ENCODE measurements at regions not wholly inside any gene's neighbourhood (a gene's known extent, or its start where the extent isn't known, plus 50 kb on each side); places are given as distances from the start of the nearest gene placed in this dataset.

- no peaks in the 10 kb centered on the region for H3K79me1 ChIP-seq (replicated peaks; ENCODE audit: low read length, poor library complexity, severe bottlenecking)
- H3K4ac ChIP-seq (ENCODE audit: low read depth in 1 of 2, low read length in 2 of 2): no peak overlapping the region
- H4K91ac ChIP-seq (ENCODE audit: low read length): no peak overlapping the region
- no peak overlapping the region for H3K18ac ChIP-seq (ENCODE audit: low read depth in 1 of 2, low read length in 2 of 2)
- no peaks in the 10 kb centered on the region for H3K27me3 ChIP-seq (ENCODE audit: control insufficient read depth in 1 of 2, insufficient read depth in 1 of 2, low read length in 2 of 2)
- no peak overlapping the region for H2BK12ac ChIP-seq (ENCODE audit: low read length in 2 of 2)
- no peak overlapping the region for H3K14ac ChIP-seq (ENCODE audit: low read length in 2 of 2)
- WGBS: 86% methylated on average over 2 of the region's 3 CpGs
- no peak overlapping the region for H2BK5ac ChIP-seq (ENCODE audit: low read depth, low read length, poor library complexity, severe bottlenecking)
- H3K36me3 ChIP-seq (ENCODE audit: control insufficient read depth in 1 of 2, insufficient read depth in 2 of 2, low read depth in 1 of 2, low read length in 2 of 2): no peaks in the 10 kb centered on the region
- no peak overlapping the region for H3K27ac ChIP-seq (ENCODE audit: low read length, poor library complexity, severe bottlenecking)
- no peak overlapping the region for H2BK15ac ChIP-seq (ENCODE audit: low read depth, poor library complexity, severe bottlenecking)
- peaks cover 2% of the 10 kb centered on the region for H3K9me3 ChIP-seq (ENCODE audit: control insufficient read depth, low read length)
- no peak overlapping the region for H2BK120ac ChIP-seq (ENCODE audit: low read depth, low read length)
- DNase-seq: no peak
- H3K23ac ChIP-seq (ENCODE audit: low read length in 2 of 2): no peak overlapping the region
- peaks cover 2% of the 10 kb centered on the region for H3K4me1 ChIP-seq (ENCODE audit: control insufficient read depth, insufficient read depth, low read depth, low read length)
- H3K9ac ChIP-seq (ENCODE audit: low read length): no peak overlapping the region
- H2AK5ac ChIP-seq (ENCODE audit: low read length, severe bottlenecking): no peak overlapping the region
- H3K4me3 ChIP-seq (ENCODE audit: insufficient read depth in 1 of 2, low read depth in 1 of 2, low read length in 2 of 2): no peak overlapping the region
- no peak overlapping the region for H3K4me2 ChIP-seq (ENCODE audit: low read length, poor library complexity, severe bottlenecking)
- H2AFZ ChIP-seq (ENCODE audit: low read depth, low read length): no peak overlapping the region
- no peak overlapping the region for H4K8ac ChIP-seq (ENCODE audit: low read length)
Observed at GRCh38 chr11:79592824-79593223, 152.0 kb upstream of the TENM4 start.

DNA sequence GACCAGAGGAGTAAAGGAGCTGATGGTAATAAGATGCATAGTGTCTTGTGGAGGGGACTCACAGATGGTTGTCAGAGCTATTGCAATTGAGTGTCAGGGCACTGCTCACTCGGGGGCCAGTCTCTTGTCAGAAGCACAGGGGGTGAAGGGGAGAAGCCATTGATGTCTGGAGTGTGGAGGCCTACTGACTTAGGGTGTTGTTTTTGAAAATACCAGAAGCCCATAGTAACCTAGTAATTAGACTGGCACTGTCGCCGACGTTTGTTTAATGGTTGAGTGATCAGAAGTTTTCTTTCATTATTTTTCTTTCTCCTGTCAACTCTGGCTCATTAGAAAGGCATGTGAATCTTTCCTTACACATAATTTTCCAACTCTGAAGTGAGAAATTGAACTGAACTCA lies 151.6 kb upstream of the TENM4 start:
- Histone ChIP-seq H3K4me2 (ENCODE audit: low read length, poor library complexity, severe bottlenecking) (no peak overlapping the region), H3K27ac (ENCODE audit: low read length, poor library complexity, severe bottlenecking) (no peak overlapping the region), H3K79me1 (replicated peaks; ENCODE audit: low read length, poor library complexity, severe bottlenecking) (no peaks in the 10 kb centered on the region), H2AFZ (ENCODE audit: low read depth, low read length) (no peak overlapping the region), H2BK120ac (ENCODE audit: low read depth, low read length) (no peak overlapping the region), H2BK5ac (ENCODE audit: low read depth, low read length, poor library complexity, severe bottlenecking) (no peak overlapping the region), H3K4me1 (ENCODE audit: control insufficient read depth, insufficient read depth, low read depth, low read length) (peaks cover 2% of the 10 kb centered on the region), H3K14ac (ENCODE audit: low read length in 2 of 2) (peak overlapping the region in 1 of 2 experiments; percentile 74), H3K9me3 (ENCODE audit: control insufficient read depth, low read length) (peaks cover 2% of the 10 kb centered on the region), H3K23ac (ENCODE audit: low read length in 2 of 2) (no peak overlapping the region), H3K4me3 (ENCODE audit: insufficient read depth in 1 of 2, low read depth in 1 of 2, low read length in 2 of 2) (no peak overlapping the region), H3K4ac (ENCODE audit: low read depth in 1 of 2, low read length in 2 of 2) (no peak overlapping the region), H3K27me3 (ENCODE audit: control insufficient read depth in 1 of 2, insufficient read depth in 1 of 2, low read length in 2 of 2) (no peaks in the 10 kb centered on the region), H3K36me3 (ENCODE audit: control insufficient read depth in 1 of 2, insufficient read depth in 2 of 2, low read depth in 1 of 2, low read length in 2 of 2) (no peaks in the 10 kb centered on the region), H3K18ac (ENCODE audit: low read depth in 1 of 2, low read length in 2 of 2) (no peak overlapping the region), H4K8ac (ENCODE audit: low read length) (no peak overlapping the region), H3K9ac (ENCODE audit: low read length) (no peak overlapping the region), H2AK5ac (ENCODE audit: low read length, severe bottlenecking) (no peak overlapping the region), H2BK15ac (ENCODE audit: low read depth, poor library complexity, severe bottlenecking) (no peak overlapping the region), H4K91ac (ENCODE audit: low read length) (no peak overlapping the region), H2BK12ac (ENCODE audit: low read length in 2 of 2) (no peak overlapping the region)
- DNase-seq: no peak
- WGBS: 57% methylated on average over 3 of the region's 4 CpGs

GRCh38 chr11:79582434-79582833 lies 141.6 kb upstream of the TENM4 start:
- Histone ChIP-seq H3K9ac (ENCODE audit: low read length) (no peak overlapping the region), H3K23ac (ENCODE audit: low read length in 2 of 2) (no peak overlapping the region), H3K18ac (ENCODE audit: low read depth in 1 of 2, low read length in 2 of 2) (no peak overlapping the region), H4K91ac (ENCODE audit: low read length) (no peak overlapping the region), H2BK120ac (ENCODE audit: low read depth, low read length) (no peak overlapping the region), H2BK12ac (ENCODE audit: low read length in 2 of 2) (no peak overlapping the region), H3K27me3 (ENCODE audit: control insufficient read depth in 1 of 2, insufficient read depth in 1 of 2, low read length in 2 of 2) (no peaks in the 10 kb centered on the region), H3K4me3 (ENCODE audit: insufficient read depth in 1 of 2, low read depth in 1 of 2, low read length in 2 of 2) (no peak overlapping the region), H2BK15ac (ENCODE audit: low read depth, poor library complexity, severe bottlenecking) (no peak overlapping the region), H4K8ac (ENCODE audit: low read length) (no peak overlapping the region), H2AK5ac (ENCODE audit: low read length, severe bottlenecking) (no peak overlapping the region), H3K4ac (ENCODE audit: low read depth in 1 of 2, low read length in 2 of 2) (no peak overlapping the region), H2AFZ (ENCODE audit: low read depth, low read length) (no peak overlapping the region), H3K4me2 (ENCODE audit: low read length, poor library complexity, severe bottlenecking) (no peak overlapping the region), H3K4me1 (ENCODE audit: control insufficient read depth, insufficient read depth, low read depth, low read length) (no peaks in the 10 kb centered on the region), H3K79me1 (replicated peaks; ENCODE audit: low read length, poor library complexity, severe bottlenecking) (no peaks in the 10 kb centered on the region), H3K36me3 (ENCODE audit: control insufficient read depth in 1 of 2, insufficient read depth in 2 of 2, low read depth in 1 of 2, low read length in 2 of 2) (no peaks in the 10 kb centered on the region), H3K14ac (ENCODE audit: low read length in 2 of 2) (no peak overlapping the region), H3K27ac (ENCODE audit: low read length, poor library complexity, severe bottlenecking) (no peak overlapping the region), H2BK5ac (ENCODE audit: low read depth, low read length, poor library complexity, severe bottlenecking) (no peak overlapping the region), H3K9me3 (ENCODE audit: control insufficient read depth, low read length) (no peaks in the 10 kb centered on the region)
- WGBS: 38% methylated on average over 4 of the region's 4 CpGs
- DNase-seq: no peak

GRCh38 chr11:79579063-79579462 lies 138.2 kb upstream of the TENM4 start:
- Histone ChIP-seq H3K27ac (ENCODE audit: low read length, poor library complexity, severe bottlenecking) (no peak overlapping the region), H3K79me1 (replicated peaks; ENCODE audit: low read length, poor library complexity, severe bottlenecking) (no peaks in the 10 kb centered on the region), H3K14ac (ENCODE audit: low read length in 2 of 2) (no peak overlapping the region), H3K4me3 (ENCODE audit: insufficient read depth in 1 of 2, low read depth in 1 of 2, low read length in 2 of 2) (no peak overlapping the region), H2BK15ac (ENCODE audit: low read depth, poor library complexity, severe bottlenecking) (no peak overlapping the region), H4K8ac (ENCODE audit: low read length) (no peak overlapping the region), H2AK5ac (ENCODE audit: low read length, severe bottlenecking) (no peak overlapping the region), H3K18ac (ENCODE audit: low read depth in 1 of 2, low read length in 2 of 2) (no peak overlapping the region), H3K23ac (ENCODE audit: low read length in 2 of 2) (no peak overlapping the region), H3K36me3 (ENCODE audit: control insufficient read depth in 1 of 2, insufficient read depth in 2 of 2, low read depth in 1 of 2, low read length in 2 of 2) (no peaks in the 10 kb centered on the region), H3K4me1 (ENCODE audit: control insufficient read depth, insufficient read depth, low read depth, low read length) (no peaks in the 10 kb centered on the region), H3K27me3 (ENCODE audit: control insufficient read depth in 1 of 2, insufficient read depth in 1 of 2, low read length in 2 of 2) (no peaks in the 10 kb centered on the region), H3K9me3 (ENCODE audit: control insufficient read depth, low read length) (no peaks in the 10 kb centered on the region), H2AFZ (ENCODE audit: low read depth, low read length) (no peak overlapping the region), H2BK12ac (ENCODE audit: low read length in 2 of 2) (no peak overlapping the region), H2BK120ac (ENCODE audit: low read depth, low read length) (no peak overlapping the region), H4K91ac (ENCODE audit: low read length) (no peak overlapping the region), H3K4me2 (ENCODE audit: low read length, poor library complexity, severe bottlenecking) (no peak overlapping the region), H2BK5ac (ENCODE audit: low read depth, low read length, poor library complexity, severe bottlenecking) (no peak overlapping the region), H3K9ac (ENCODE audit: low read length) (no peak overlapping the region), H3K4ac (ENCODE audit: low read depth in 1 of 2, low read length in 2 of 2) (no peak overlapping the region)
- WGBS: 68% methylated on average over 2 of the region's 2 CpGs
- no peak for DNase-seq
